Fibroblast of upper back skin (primary cell): ENCODE measurements at regions not wholly inside any gene's neighbourhood (a gene's known extent, or its start where the extent isn't known, plus 50 kb on each side); places are given as distances from the start of the nearest gene placed in this dataset.
"Not testable (repeated sequence)": the region's sequence is repeated elsewhere in the genome, so short reads cannot be mapped to it uniquely, and the experiment has no call there.

Experiments used
- DNase-seq: peaks from one replicate; pipeline ENCODE4 v3.0.0-alpha.2; 2013

DNA sequence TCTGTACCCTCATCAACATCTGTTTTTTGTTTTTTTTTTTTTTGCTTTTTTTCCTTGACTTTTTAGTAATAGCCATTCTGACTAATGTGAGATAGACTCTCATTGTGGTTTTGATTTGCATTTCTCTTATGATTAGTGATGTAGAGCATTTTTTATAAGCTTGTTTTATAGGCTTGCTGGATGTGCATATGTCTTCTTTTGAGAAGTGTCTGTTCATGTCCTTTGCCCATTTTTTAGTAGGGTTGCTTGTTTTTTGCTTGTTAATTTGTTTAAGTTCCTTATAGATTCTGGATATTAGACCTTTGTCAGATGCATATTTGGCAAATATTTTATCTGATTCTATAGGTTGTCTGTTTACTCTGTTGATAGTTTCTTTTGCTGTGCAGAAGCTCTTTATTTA, 53.5 kb upstream of the FAR1 start:
- not testable (repeated sequence) for DNase-seq

DNA sequence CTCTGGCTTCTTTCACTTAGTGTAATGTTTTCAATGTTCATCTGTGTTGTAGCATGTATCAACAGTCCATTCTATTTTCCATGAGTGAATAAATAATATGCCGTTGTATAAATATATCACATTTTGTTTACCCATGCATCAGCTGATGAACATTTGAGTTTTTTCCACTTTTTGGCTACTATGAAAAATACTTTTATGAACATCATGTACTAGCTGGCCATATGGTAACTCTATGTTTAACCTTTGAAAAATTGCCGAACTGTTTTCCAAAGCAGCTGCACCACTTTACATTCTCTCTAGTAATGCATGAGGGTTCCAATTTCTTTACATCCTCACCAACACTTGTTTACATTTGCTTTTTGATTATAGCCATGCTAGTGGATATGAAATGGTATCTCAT, 59.8 kb upstream of the FAR1 start:
- no peak for DNase-seq

DNA sequence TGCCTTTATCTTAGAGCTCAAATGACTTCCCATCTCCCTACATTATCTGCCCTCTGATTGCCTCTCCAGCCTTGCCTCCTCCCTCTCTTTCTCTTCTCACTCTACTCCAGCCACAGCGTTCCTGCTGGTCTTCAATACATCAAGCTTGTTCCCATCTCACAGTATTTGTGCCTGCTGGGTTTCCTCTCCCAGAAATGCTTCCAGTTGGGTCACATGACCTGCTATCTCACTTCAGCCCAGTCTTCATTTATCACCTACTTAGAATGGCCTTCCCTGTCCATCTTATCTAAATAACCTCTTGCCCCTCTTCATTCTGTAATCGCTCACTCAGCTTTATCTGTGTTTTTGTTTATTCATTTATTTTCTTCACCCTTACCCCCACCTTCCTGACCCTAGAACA, 61.8 kb upstream of the FAR1 start:
- no peak for DNase-seq

DNA sequence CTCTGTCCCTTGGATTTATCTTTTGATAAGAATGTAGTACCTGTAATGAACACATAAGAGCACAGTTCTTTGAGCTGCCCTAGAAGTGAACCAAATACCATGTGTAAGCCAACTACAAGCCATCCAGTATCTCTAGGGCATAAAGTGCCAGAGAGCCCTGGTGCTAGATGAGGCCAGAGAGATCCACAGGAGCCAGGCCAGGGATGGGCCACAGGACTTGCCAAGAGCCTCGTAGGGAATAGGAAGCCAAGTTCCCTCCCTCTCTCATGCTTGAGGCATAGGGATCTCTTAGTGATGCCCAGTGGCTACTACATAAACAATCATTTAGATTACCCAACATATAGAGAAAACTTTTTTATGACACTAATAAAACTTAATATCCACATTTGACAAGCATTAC, 64.8 kb upstream of the FAR1 start:
- no peak for DNase-seq

DNA sequence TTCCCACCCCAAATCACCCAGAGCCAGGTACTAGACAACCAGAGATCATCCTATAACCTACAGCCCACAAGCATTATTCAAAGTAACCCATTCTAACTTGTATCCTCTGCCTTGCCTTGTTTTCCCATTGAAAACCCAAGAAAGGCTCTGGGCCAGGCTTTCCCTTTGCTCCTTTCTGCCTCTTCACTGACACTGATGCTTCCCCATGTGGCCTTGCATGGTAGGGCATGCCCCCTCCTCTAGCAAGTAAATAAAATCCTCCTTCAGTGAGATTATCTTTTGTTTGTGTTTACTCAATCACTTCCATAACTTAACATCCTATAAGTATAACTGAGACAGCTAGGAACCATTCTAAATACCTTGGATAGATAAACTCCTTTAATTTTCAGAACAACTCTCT, 65.6 kb upstream of the FAR1 start:
- DNase-seq: no peak

DNA sequence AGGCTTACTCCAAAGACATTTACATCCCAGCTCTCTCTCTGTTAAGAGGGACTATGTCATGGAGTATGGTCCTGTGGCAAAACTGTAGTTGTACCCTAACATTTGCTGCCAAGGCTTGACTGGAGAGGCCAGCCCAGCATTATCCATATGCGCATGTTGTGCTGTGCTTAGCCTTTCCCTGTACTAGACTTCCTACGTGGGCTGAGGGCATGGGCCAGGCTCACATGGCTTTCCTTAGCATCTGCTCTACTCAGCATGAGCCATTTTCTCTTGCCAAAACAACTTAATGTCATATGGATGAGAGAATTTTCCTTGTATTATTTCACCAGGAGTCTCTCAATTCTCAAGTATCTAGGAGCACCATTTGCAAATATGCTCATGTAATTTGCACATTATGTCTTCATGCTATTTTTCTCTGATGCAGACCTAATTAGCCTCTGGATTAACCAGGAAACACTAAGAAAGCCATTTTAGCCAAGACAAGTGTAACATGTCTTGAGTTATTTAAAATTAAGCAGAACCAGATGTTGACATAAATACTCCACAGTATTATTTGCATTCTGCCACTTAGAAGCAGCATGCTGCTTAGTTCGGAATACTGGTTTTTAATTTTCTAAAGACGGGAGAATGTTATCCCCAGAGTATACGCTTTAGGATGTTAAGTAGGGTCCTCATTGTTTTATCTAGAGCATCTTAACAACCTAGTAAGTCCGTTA, 71.7 kb upstream of the FAR1 start:
- DNase-seq: peak; percentile 3

DNA sequence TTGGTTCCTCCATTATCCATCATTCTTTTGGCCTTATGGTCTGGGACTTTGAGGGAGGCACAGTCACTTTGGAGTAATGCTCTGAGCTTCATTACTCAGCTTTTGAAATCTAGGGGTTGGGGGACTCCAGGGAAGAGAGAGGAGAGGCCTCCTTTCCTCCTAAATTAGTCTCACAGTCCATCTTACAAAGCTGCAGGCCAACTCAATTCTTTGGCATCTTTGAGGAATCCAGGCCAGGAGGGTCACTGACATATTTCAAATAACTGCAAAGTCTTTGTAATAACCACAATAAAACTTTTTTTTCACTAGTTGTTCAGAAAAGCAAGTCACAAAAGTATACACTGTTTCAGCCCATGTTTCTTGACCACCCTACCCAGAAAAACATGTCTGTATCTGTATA, 73.3 kb upstream of the FAR1 start:
- peak; percentile 83 for DNase-seq

DNA sequence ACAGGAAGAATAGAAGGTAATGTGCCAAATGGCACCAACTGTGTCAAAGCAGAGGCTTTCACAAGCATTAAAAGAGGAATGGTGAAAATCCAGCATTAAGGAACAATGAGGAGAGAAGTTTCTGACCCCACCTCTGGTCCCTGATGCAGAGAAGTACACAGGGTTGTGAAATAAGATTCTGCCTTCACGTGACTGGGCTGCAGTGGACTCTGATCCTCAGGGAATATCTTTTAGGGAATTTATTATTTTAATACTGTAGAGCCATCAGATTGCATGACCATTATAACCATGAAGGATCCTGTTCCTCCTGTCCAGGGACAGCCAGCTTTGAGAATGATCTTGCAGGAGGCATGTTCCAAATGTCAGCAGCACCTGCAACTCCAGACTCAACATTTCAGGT, 74.4 kb upstream of the FAR1 start:
- peak; percentile 1 for DNase-seq

DNA sequence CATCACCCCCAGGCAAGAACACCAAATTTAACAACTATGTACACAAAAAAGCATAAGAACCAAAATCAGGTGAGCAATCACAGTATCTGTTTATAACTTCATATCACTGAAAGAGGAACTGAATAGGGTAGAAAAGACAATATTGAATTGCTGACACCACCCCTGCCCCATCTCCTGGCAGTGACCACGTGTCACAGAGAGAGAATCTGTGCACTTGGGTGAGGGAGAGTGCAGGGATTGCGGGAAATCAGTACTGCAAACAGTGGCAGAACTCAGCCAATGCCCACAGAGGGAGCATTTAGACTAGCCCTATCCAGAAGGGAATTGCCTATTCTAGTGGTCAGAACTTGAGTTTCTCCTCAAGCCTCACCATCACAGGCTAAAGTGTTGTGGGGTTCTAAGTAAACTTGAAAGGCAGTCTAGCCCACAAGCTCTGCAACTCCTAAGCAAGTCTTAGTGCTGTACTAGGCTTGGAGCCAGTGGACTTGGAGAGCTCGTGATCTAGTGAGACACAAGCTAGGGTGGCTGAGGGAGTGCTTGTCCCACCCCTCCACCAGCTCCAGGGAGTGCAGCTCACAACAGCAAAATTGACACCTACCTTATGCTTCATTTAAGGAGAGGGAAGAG, 82.8 kb upstream of the PTH start:
- DNase-seq: no peak

DNA sequence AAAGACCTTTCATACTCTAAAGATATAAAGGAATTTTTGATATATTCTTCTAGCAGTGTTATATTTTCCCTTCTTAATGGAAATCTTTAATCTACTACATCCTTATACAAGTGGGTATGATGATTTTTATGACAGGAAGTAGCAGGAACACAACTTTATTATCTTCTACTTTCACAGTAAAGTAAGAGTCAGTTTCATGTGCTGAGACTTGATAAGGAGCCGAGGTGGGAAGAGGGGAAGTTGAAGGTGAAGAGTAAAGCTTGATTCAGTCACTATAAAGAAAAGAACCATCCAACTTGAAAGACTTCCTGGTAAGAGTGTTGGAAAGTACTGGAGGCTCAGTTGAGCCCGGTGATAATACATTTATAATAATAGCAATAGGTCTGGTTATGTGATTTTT, 82.1 kb upstream of the PTH start:
- no peak for DNase-seq

DNA sequence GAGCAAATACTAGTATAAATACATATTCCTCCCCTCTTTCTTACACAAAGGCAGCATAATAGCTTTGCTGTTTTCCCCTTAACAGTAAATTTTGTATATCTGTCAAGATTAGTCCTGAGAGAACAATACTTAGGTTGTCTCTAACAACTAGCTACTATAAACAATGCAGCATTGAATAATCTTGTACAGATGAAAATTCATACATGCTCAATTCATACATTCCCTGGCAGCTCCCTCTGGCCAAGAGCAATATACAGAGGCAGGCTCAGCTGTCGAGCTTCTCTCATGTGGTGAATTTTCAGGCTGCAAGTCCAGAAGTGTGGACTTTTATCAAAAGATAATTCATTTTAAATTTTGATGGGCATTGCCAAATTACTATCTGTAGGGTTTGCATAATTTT, 81.2 kb upstream of the PTH start:
- no peak for DNase-seq

DNA sequence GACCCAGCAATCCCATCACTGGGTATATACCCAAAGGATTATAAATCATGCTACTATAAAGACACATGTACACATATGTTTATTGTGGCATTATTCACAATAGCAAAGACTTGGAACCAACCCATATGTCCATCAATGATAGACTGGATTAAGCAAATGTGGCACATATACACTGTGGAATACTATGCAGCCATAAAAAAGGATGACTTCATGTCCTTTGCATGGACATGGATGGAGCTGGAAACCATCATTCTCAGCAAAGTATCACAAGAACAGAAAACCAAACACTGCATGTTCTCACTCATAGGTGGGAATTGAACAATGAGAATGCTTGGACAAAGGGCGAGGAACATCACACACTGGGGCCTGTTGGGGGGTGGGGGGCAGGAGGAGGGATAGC, 79.6 kb upstream of the PTH start:
- not testable (repeated sequence) for DNase-seq

DNA sequence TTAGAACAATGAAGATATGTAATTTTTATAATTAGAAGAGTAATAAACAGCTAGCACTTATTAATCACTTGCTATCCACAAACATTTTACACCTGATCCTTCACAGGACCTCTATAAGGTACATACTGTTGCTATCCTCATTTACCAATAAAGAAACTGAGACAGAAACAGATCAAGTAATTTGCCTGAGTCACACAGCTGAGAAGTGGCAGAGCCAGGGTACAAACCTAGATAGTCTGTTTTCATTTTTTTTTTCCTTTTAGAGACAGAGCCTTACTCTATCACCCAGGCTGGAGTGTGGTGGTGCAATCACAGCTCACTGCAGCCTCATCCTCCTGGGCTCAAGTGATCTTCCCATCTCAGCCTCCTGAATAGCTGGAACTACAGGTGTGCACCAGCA, 71.8 kb upstream of the PTH start:
- no peak for DNase-seq

DNA sequence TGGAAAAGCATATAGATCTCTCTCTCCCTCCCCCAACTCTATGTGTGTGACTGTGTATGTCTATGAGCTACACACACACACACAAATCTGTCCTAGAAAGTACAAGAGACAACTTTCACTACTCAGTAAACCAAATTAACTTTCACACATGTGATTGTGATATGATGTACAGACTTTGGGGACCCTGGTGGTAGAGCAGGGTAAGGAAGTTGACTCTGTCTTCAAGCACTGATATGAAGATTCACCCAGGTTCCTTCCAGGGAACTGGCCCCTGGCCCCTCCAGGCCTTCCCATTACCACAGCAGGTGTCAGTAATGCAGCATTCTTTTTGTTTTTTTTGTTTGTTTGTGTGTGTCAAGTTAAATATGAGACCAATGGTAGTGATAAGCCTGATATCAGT, 66.1 kb upstream of the PTH start:
- DNase-seq: no peak

DNA sequence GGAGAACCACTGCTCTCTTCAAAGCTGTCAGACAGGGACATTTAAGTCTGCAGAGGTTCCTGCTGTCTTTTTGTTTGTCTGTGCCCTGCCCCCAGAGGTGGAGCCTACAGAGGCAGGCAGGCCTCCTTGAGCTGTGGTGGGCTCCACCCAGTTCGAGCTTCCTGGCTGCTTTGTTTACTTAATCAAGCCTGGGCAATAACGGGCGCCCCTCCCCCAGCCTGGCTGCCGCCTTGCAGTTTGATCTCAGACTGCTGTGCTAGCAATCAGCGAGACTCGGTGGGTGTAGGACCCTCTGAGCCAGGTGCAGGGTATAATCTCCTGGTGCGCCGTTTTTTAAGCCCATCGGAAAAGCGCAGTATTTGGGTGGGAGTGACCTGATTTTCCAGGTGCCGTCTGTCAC, 64.5 kb upstream of the PTH start:
- DNase-seq: not testable (repeated sequence)

DNA sequence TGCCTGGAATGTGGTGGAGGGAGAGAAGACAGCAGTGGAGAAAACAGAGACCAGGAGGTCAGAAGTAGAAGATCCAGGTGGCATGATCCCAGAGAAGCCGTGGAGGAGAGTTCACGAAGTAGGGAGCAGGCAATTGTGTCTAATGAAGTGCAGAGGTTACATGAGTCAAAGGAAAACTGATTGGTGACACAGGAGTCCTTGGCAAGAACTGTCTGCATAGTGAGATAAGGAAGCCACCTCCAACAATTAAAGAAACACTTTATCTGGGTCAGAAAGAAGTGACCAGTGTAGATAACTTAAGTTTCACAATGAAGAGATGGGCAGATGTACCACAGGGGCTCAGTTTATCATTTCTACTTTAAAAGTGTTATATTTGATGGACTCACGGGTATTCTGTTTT, 57.0 kb upstream of the PTH start:
- no peak for DNase-seq

DNA sequence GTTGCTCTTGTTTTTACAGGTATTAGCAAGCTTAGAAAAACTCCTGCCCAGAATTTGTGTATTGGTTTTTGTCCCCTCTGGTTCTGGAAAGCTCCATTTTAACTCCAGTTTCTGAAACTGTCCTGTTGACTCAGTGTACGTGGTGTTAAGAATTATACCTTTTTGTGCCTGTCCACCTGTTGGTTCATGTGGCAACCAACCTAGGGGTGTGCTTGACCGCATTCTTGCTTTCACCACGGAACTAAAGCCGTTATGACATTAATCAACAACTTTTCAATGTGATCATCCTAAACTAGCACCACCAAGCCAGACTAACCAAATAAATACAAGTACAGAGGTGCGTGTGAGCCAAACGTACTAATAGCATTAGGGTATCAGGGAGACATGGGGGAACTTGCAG, 56.0 kb upstream of the PTH start:
- no peak for DNase-seq

DNA sequence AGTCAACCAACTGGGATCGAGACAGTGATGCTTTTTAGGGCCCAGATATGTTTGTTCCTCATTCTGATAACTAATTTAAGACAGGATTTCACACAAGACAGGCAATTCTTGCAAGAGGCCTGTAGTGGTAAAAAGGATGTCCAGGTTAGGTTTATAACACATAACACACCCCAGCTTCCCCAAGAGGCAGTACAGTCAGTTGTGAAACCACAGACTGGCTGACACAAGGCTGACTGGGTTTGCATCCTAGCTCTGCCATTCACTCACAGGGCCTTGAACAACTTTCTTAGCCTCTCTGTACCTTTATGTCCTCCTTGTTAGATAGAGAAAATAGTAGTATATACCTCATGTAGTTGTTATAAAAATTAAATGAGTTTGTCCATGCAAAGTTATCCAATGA, 55.0 kb upstream of the PTH start:
- no peak for DNase-seq

DNA sequence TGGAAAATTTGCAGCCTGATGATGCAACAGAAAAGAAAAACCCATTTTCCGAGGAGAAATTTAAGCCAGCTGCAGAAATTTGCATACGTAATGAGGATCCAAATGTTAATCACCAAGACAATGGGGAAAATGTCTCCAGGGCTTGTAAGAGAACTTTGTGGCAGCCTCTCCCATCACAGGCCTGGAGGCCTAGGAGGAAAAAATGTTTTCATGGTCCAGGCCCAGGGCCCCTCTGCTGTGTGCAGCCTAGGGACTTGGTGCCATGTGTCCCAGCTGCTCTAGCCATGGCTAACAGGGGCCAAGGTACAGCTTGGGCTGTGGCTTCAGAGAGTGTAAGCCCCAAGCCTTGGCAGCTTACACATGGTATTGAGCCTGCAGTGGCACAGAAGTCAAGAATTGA, 50.3 kb upstream of the PTH start:
- not testable (repeated sequence) for DNase-seq
